Activated CD4-positive, alpha-beta T cell treated with anti-CD3 and anti-CD28 coated beads, Interleukin-2, amount 50 U/mL, for 24 hours (primary cell): ENCODE measurements at regions not wholly inside any gene's neighbourhood (a gene's known extent, or its start where the extent isn't known, plus 50 kb on each side); places are given as distances from the start of the nearest gene placed in this dataset.

Experiments
- DNase-seq, 2 donors: peaks; one replicate each; pipeline ENCODE4 v3.0.0-alpha.2; 2020; ENCODE audit warnings: low read depth in 1 of 2, low spot score in 1 of 2

GRCh38 chr3:56985878-56986277, 74.6 kb upstream of the SPATA12 start:
- peak in 1 of 2 donors; percentile 27 for DNase-seq

DNA sequence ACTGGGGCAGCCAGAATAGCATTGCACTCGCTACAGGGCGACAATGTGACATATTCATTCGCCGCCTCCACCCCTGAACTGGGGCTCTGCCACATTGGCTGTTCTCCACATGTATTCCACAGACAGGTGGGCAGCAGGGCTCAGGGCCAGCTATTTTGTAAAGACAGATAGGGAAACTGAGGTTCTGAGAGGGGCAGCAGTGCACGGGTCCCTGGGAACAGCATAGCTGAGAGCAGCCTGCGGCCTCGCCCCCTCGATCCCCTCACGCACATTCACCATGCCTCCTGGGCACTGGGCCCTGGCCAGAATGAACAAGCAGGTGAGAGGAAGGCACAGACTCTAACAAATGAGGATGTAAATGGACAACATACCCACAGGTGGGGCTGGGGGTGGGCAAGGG, 75.0 kb upstream of the SPATA12 start:
- no peak for DNase-seq

DNA sequence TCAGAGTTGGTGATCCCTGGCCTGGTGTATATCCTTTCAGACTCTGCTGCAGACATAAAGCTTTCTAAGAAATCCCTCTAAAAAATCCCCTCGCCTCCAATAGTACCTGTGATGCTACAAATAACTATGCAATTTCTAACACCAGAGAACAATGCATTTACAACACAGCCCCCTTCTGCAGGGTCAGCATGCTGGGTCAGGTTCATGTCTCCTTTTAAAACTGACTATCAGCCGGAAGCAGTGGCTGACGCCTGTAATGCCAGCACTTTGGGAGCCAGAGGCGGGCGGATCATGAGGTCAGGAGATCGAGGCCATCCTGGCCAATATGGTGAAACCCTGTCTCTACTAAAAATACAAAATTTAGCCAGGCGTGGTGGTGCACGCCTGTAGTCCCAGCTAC, 77.0 kb upstream of the SPATA12 start:
- no peak for DNase-seq

- no peak for DNase-seq
Measured at GRCh38 chr3:56981445-56982230, 78.8 kb upstream of the SPATA12 start.

- peak in 1 of 2 donors; percentile 57 for DNase-seq
Measured at GRCh38 chr3:56980798-56981390, 79.6 kb upstream of the SPATA12 start.

- DNase-seq = no peak
Measured at GRCh38 chr3:56980243-56980642, 80.2 kb upstream of the SPATA12 start.

- no peak for DNase-seq
Measured at GRCh38 chr3:56979791-56980190, 80.7 kb upstream of the SPATA12 start.

DNA sequence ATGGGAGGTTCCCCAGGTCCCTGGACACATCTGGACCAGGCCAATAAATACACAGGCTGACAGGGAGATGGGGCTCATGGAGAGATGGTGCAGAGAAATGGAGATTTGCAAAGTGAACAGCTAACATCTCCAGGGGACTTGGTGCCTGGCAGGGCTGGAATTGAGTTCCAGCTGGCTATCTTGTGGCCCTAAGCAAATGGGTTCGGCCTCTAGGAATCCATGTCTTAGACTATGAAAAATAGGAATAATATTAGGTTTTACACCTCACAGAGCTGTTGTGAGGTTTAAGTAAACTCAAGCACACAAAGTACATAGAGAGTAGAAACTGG, 82.9 kb upstream of the SPATA12 start:
- no peak for DNase-seq

GRCh38 chr3:56976651-56977560, 83.6 kb upstream of the SPATA12 start:
- DNase-seq = no peak

GRCh38 chr3:56975567-56975966, 84.9 kb upstream of the SPATA12 start:
- no peak for DNase-seq

- no peak for DNase-seq
Measured at GRCh38 chr3:56974247-56974930, 86.1 kb upstream of the SPATA12 start.

DNA sequence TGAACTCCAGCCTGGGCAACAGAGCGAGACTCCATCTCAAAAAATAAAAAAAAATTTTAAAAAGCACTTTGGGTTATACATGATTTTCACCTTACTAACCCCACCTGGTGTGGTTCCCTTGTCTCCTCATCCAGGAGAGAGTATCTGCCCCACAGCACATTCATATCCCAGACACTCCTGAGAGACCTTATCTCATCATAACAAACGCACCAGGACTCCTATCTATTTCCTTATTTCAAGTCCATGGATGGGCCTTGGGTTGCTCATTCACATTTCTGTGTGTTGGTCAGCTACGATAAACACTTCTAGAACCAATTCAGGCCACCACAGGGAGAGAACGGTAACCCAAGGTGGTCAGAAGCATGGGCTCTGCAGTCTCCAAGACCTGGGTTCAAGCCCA, 88.6 kb upstream of the SPATA12 start:
- DNase-seq = no peak

DNA sequence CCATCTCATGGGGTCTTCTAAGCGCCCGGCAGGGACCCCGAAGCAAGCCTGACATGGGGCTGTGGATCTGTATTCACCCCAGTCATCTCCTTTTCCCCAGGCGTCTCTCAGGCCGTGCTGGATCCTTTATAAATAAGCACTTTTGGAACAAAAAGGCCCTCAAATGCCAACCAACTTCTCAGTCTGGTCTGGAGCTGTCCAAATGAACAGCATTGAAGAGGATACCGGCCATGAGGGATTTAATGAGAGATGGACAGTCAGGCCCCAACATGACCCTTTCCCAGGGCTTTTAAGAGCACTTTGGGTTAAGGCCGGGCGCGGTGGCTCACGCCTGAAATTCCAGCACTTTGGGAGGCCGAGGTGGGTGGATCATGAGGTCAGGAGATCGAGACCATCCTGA, 89.2 kb upstream of the SPATA12 start:
- no peak for DNase-seq

- DNase-seq = no peak
Measured at GRCh38 chr3:56970461-56970879, 90.0 kb upstream of the SPATA12 start.

- DNase-seq = no peak
Measured at GRCh38 chr3:56969851-56970250, 90.6 kb upstream of the SPATA12 start.

DNA sequence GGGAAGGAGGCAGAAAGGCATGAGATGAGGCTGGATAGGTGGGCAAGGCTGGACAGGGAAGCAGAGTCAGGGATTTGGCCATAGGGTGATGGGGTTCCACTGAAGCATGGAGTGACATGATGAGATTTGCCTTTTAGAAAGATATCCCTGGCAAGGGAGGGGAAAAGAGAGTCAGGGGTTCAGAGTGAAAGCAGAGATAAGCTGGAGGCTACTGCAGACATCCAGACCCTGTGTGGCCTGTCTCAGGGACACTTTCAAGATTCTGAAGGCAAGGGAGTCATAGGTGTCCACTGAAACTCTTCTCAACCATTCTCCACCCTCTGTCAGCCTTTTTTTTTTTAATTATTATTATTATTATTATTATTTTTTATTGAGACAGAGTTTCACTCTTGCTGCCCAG, 94.0 kb upstream of the SPATA12 start:
- no peak for DNase-seq

GRCh38 chr3:56966104-56966503, 94.4 kb upstream of the SPATA12 start:
- DNase-seq = no peak

GRCh38 chr3:56962922-56963321, 97.5 kb upstream of the SPATA12 start:
- no peak for DNase-seq

DNA sequence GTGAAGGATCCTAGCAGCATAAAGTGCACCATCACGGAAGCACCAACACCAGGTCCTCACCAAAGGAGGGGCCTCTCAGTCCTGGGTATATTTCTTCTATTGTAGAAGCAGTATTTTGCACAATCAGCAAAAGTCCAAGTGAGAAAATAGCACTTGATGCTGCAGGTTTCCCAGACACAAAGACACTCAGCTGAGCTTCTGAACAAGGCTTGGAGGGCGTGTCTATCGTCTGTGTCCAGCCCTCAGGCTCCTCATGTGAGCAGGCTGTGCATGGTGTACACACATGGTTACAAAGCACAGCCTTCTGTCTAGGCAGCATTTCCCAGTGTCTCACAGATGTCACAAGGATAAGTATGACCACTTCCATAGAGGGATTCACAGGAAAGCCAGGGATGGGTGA, 98.3 kb upstream of the SPATA12 start:
- no peak for DNase-seq

DNA sequence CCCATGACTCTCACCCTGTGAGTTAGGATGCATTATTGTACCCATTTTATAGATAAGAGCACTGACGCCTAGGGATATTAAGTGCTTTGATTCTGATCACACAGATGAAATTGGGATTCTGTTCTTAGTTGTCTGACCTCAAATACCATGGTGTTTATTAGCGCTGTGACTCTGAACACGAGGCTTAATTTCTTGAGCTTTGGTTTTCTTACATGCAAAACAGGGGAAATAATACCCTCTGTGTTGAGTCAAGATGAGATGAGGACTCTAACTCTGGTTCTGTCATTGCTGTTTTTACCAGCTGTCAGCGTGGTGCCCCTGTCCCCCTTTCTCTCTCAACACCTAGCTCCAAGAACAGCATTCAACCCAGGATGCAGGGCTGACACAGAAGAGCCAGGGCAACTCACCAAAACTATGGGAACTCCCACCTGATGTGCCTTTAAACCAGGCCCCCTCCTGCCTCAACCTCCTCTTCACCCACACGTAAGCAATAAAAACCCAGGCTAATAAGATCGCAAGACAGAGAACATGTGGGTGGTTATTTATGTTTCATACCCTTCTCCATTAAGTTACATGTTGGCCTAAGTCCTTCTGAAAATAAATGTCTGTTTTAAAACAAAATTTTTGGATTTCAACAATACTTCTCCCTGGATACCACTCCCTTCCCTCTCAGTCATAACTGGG, 100.1 kb upstream of the SPATA12 start:
- no peak for DNase-seq

GRCh38 chr3:56958879-56959278, 101.6 kb upstream of the SPATA12 start:
- DNase-seq = no peak
